ENCODE measurements at regions not wholly inside any gene's neighbourhood (a gene's known extent, or its start where the extent isn't known, plus 50 kb on each side); places are given as distances from the start of the nearest gene placed in this dataset.
"Not testable (repeated sequence)": the region's sequence is repeated elsewhere in the genome, so short reads cannot be mapped to it uniquely, and the experiment has no call there.

GRCh38 chr18:57882465-57882864, 79.3 kb upstream of the ATP8B1 start:
- TF ChIP-seq CTCF (IDR thresholded peaks at IDR 0.05; ENCODE audit: borderline replicate concordance, control extremely low read depth, extremely low read depth, insufficient read depth, missing control alignments) = no peak
- in situ Hi-C loops (cut with MboI; ENCODE audit: low sequenced_read_pairs, unreplicated experiment) = no loop called here
- DNase-seq (ENCODE audit: low spot score) = no peak

GRCh38 chr18:57881818-57882413, 78.8 kb upstream of the ATP8B1 start:
- in situ Hi-C loops (cut with MboI; ENCODE audit: low sequenced_read_pairs, unreplicated experiment) = no loop called here
- peak; percentile 57 for DNase-seq (ENCODE audit: low spot score)
- peak; percentile 87 for TF ChIP-seq CTCF (IDR thresholded peaks at IDR 0.05; ENCODE audit: borderline replicate concordance, control extremely low read depth, extremely low read depth, insufficient read depth, missing control alignments)

GRCh38 chr18:57879924-57880323, 76.8 kb upstream of the ATP8B1 start:
- DNase-seq (ENCODE audit: low spot score); in situ Hi-C loops (cut with MboI; ENCODE audit: low sequenced_read_pairs, unreplicated experiment): not testable (repeated sequence)

GRCh38 chr18:57869221-57869620, 66.1 kb upstream of the ATP8B1 start:
- DNase-seq (ENCODE audit: low spot score) = no peak
- no peak for TF ChIP-seq CTCF (IDR thresholded peaks at IDR 0.05; ENCODE audit: borderline replicate concordance, control extremely low read depth, extremely low read depth, insufficient read depth, missing control alignments)
- in situ Hi-C loops (cut with MboI; ENCODE audit: low sequenced_read_pairs, unreplicated experiment) = loop anchor here (25.0 kb wide), 1 partner anchor 232 kb away; no protein-coding TSS in a partner anchor

GRCh38 chr18:57866355-57866754, 63.2 kb upstream of the ATP8B1 start:
- no peak for DNase-seq (ENCODE audit: low spot score)
- no peak for TF ChIP-seq CTCF (IDR thresholded peaks at IDR 0.05; ENCODE audit: borderline replicate concordance, control extremely low read depth, extremely low read depth, insufficient read depth, missing control alignments)
- in situ Hi-C loops (cut with MboI; ENCODE audit: low sequenced_read_pairs, unreplicated experiment) = loop anchor here (25.0 kb wide), 1 partner anchor 229 kb away; no protein-coding TSS in a partner anchor

GRCh38 chr18:57864615-57865121, 61.6 kb upstream of the ATP8B1 start:
- in situ Hi-C loops (cut with MboI; ENCODE audit: low sequenced_read_pairs, unreplicated experiment) = loop anchor here (25.0 kb wide), 1 partner anchor 227 kb away; no protein-coding TSS in a partner anchor
- no peak for TF ChIP-seq CTCF (IDR thresholded peaks at IDR 0.05; ENCODE audit: borderline replicate concordance, control extremely low read depth, extremely low read depth, insufficient read depth, missing control alignments)
- DNase-seq (ENCODE audit: low spot score) = no peak

GRCh38 chr18:57863706-57864105, 60.6 kb upstream of the ATP8B1 start:
- DNase-seq (ENCODE audit: low spot score) = no peak
- TF ChIP-seq CTCF (IDR thresholded peaks at IDR 0.05; ENCODE audit: borderline replicate concordance, control extremely low read depth, extremely low read depth, insufficient read depth, missing control alignments) = no peak
- in situ Hi-C loops (cut with MboI; ENCODE audit: low sequenced_read_pairs, unreplicated experiment) = loop anchor here (25.0 kb wide), 1 partner anchor 226 kb away; no protein-coding TSS in a partner anchor
